Stomach (tissue), 4 donors: ENCODE measurements at regions not wholly inside any gene's neighbourhood (a gene's known extent, or its start where the extent isn't known, plus 50 kb on each side); places are given as distances from the start of the nearest gene placed in this dataset.

Experiments used
- EP300 ChIP-seq: sonication (generic); formaldehyde crosslinking; IDR thresholded peaks from one replicate; pipeline ENCODE4 v1.6.1; 2017; ENCODE audit warnings: antibody characterized with exemption
- POLR2AphosphoS5 ChIP-seq, 3 donors: sonication (generic); formaldehyde crosslinking; IDR thresholded peaks; one replicate each; pipeline ENCODE4 v1.6.1; 2016; ENCODE audit warnings: antibody characterized with exemption in 3 of 3
- TF ChIP-seq, protein P1 (sequence below), 7 experiments: fragments of 450-650 bp in 4 of 7; fragments of 200-600 bp in 3 of 7; sonication (generic) in 3 of 7; IDR thresholded peaks; one replicate each; pipeline ENCODE4 v1.5.1; 2016 to 2019; ENCODE audit warnings: antibody characterized with exemption in 7 of 7, control low read depth in 2 of 7, mild to moderate bottlenecking in 1 of 7

- no peak for TF ChIP-seq EP300
- TF ChIP-seq, protein P1, sequence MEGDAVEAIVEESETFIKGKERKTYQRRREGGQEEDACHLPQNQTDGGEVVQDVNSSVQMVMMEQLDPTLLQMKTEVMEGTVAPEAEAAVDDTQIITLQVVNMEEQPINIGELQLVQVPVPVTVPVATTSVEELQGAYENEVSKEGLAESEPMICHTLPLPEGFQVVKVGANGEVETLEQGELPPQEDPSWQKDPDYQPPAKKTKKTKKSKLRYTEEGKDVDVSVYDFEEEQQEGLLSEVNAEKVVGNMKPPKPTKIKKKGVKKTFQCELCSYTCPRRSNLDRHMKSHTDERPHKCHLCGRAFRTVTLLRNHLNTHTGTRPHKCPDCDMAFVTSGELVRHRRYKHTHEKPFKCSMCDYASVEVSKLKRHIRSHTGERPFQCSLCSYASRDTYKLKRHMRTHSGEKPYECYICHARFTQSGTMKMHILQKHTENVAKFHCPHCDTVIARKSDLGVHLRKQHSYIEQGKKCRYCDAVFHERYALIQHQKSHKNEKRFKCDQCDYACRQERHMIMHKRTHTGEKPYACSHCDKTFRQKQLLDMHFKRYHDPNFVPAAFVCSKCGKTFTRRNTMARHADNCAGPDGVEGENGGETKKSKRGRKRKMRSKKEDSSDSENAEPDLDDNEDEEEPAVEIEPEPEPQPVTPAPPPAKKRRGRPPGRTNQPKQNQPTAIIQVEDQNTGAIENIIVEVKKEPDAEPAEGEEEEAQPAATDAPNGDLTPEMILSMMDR (IDR thresholded peaks at IDR 0.05), result no peak
- TF ChIP-seq POLR2AphosphoS5 (IDR thresholded peaks at IDR 0.05), result no peak
Observed at GRCh38 chr11:95585069-95585751, 204.4 kb downstream of the FAM76B start.
